Smooth muscle cell (in vitro differentiated cells): ENCODE measurements at regions not wholly inside any gene's neighbourhood (a gene's known extent, or its start where the extent isn't known, plus 50 kb on each side); places are given as distances from the start of the nearest gene placed in this dataset.
"Not testable (repeated sequence)": the region's sequence is repeated elsewhere in the genome, so short reads cannot be mapped to it uniquely, and the experiment has no call there.

ENCODE experiments used
- DNase-seq: peaks from one replicate; lab custom pipeline; 2025; ENCODE audit not compliant: unreplicated experiment; lab: John Stamatoyannopoulos, UW
- H2AFZ ChIP-seq: fragments of 200-600 bp; sonication (generic); 2 replicates; pipeline ENCODE4 v1.6.0; 2016; ENCODE audit warnings: antibody characterized with exemption, low read depth, mild to moderate bottlenecking
- H3F3A ChIP-seq: fragments of 200-600 bp; sonication (generic); 2 replicates; pipeline ENCODE4 v1.6.0; 2017; ENCODE audit warnings: antibody characterized with exemption, low read depth
- H3K27ac ChIP-seq: fragments of 200-600 bp; sonication (generic); 2 replicates; pipeline ENCODE4 v1.5.1; 2016; ENCODE audit warnings: low read depth, mild to moderate bottlenecking
- H3K27me3 ChIP-seq: fragments of 200-600 bp; sonication (generic); 2 replicates; pipeline ENCODE4 v1.6.1; 2016; ENCODE audit warnings: low read depth, mild to moderate bottlenecking
- H3K36me3 ChIP-seq: fragments of 200-600 bp; sonication (generic); 2 replicates; pipeline ENCODE4 v1.5.1; 2016; ENCODE audit warnings: low read depth
- H3K4me1 ChIP-seq: fragments of 200-600 bp; sonication (generic); 2 replicates; pipeline ENCODE4 v1.5.1; 2016; ENCODE audit warnings: low read depth
- H3K4me2 ChIP-seq: fragments of 200-600 bp; sonication (generic); 2 replicates; pipeline ENCODE4 v1.6.0; 2016; ENCODE audit warnings: mild to moderate bottlenecking
- H3K4me3 ChIP-seq: fragments of 200-600 bp; sonication (generic); 2 replicates; pipeline ENCODE4 v1.5.1; 2016; ENCODE audit warnings: mild to moderate bottlenecking
- H3K79me2 ChIP-seq: fragments of 200-600 bp; sonication (generic); 2 replicates; pipeline ENCODE4 v1.6.0; 2016; ENCODE audit warnings: low read depth, mild to moderate bottlenecking
- H3K9ac ChIP-seq: fragments of 200-600 bp; sonication (generic); 2 replicates; pipeline ENCODE4 v1.6.0; 2016; ENCODE audit warnings: low read depth
- H3K9me3 ChIP-seq: fragments of 200-600 bp; sonication (generic); replicated peaks from 2 replicates; pipeline ENCODE4 v1.5.1; 2016; ENCODE audit warnings: low read depth
- H4K20me1 ChIP-seq: fragments of 200-600 bp; sonication (generic); 2 replicates; pipeline ENCODE4 v1.6.0; 2016; ENCODE audit warnings: low read depth
- WGBS: methylation state at CpG from one replicate; pipeline ENCODE4 v1.1.7; 2016; ENCODE audit warnings: low lambda C conversion rate; 5-methylcytosine and 5-hydroxymethylcytosine counted together
- TF ChIP-seq, protein P1 (sequence below): fragments of 200-600 bp; sonication (generic); IDR thresholded peaks from 2 replicates; pipeline ENCODE4 v1.5.1; 2017; ENCODE audit warnings: borderline replicate concordance, mild to moderate bottlenecking, antibody characterized with exemption; ENCODE audit not compliant: insufficient read depth, poor library complexity, severe bottlenecking

DNA sequence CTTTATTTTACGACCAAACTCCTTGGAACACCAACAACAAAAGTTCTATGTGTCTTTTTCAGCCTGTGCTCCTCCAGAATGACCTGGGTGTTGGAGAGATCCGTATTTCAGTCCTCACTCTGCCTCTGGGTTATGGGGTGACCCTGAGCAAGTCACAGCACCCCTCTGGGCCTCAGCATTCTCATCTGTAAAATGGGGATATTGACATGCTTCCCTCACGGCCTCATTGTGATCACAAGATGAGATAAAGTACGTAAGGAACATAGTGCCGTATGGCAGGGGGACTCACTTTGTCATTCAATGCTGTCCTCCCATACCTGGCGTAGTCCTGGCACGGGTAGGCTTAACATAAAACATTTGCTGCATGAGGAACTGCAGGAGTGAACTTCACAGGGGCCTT lies 123.0 kb upstream of the HAND1 start:
- H3K9ac ChIP-seq, result no peak overlapping the region
- H3K4me2 ChIP-seq, result no peak overlapping the region
- no peaks in the 10 kb centered on the region for H3K9me3 ChIP-seq
- H3K27me3 ChIP-seq, result no peaks in the 10 kb centered on the region
- no peaks in the 10 kb centered on the region for H4K20me1 ChIP-seq
- H3K4me3 ChIP-seq, result no peak overlapping the region
- peaks cover 7% of the 10 kb centered on the region for H3K4me1 ChIP-seq
- TF ChIP-seq, protein P1, sequence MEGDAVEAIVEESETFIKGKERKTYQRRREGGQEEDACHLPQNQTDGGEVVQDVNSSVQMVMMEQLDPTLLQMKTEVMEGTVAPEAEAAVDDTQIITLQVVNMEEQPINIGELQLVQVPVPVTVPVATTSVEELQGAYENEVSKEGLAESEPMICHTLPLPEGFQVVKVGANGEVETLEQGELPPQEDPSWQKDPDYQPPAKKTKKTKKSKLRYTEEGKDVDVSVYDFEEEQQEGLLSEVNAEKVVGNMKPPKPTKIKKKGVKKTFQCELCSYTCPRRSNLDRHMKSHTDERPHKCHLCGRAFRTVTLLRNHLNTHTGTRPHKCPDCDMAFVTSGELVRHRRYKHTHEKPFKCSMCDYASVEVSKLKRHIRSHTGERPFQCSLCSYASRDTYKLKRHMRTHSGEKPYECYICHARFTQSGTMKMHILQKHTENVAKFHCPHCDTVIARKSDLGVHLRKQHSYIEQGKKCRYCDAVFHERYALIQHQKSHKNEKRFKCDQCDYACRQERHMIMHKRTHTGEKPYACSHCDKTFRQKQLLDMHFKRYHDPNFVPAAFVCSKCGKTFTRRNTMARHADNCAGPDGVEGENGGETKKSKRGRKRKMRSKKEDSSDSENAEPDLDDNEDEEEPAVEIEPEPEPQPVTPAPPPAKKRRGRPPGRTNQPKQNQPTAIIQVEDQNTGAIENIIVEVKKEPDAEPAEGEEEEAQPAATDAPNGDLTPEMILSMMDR, result no peak
- no peak overlapping the region for H3K27ac ChIP-seq
- no peaks in the 10 kb centered on the region for H3K36me3 ChIP-seq
- no peaks in the 10 kb centered on the region for H3K79me2 ChIP-seq
- 92% methylated on average over 7 of the region's 7 CpGs for WGBS
- no peak for DNase-seq
- H2AFZ ChIP-seq, result no peak overlapping the region
- peaks cover 27% of the 10 kb centered on the region for H3F3A ChIP-seq

DNA sequence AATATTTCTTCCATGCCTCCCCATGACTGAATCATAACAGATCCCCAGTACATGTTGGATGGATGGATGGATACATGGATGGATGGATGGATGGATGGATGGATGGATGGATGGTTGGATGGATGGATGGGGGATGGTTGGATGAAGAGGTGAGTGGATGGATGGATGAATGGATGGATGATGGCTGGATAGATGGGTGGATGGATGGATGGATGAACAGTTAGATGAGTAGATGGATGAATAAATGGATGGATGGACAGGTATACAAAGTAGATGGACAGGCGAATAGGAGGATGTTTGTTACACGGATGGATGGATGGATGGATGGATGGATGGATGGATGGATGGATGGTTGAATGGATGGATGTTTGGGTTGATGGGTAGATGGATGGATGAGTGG lies 120.0 kb upstream of the HAND1 start:
- Histone ChIP-seq H3K27me3 (no peaks in the 10 kb centered on the region), H3K9me3 (no peaks in the 10 kb centered on the region), H3K27ac (no peak overlapping the region), H3K36me3 (no peaks in the 10 kb centered on the region), H3F3A (peaks cover 7% of the 10 kb centered on the region), H3K4me2 (no peak overlapping the region), H2AFZ (no peak overlapping the region), H3K4me1 (peaks cover under 1% of the 10 kb centered on the region), H4K20me1 (no peaks in the 10 kb centered on the region), H3K4me3 (no peak overlapping the region), H3K9ac (no peak overlapping the region), H3K79me2 (no peaks in the 10 kb centered on the region)
- TF ChIP-seq, protein P1, result no peak
- DNase-seq, result no peak
- WGBS, result 93% methylated on average over 2 of the region's 2 CpGs

DNA sequence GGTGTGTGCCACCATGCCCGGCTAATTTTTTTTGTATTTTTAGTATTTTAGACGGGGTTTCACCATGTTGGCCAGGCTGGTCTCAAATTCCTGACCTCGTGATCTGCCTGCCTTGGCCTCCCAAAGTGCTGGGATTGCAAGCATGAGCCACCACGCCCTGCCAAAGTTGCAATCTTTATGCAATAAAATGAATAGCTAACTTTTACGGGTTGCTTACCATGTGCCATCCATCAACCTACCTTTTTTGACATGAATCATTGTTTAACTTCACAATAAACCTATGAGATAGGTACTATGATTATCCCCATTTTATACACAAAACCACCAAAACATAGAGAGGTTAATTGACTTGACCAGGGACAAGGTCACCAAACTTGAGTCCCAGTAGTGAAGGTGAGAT lies 118.8 kb upstream of the HAND1 start:
- H3K27ac ChIP-seq, DNase-seq, H3F3A ChIP-seq, H3K9ac ChIP-seq, H3K79me2 ChIP-seq, H4K20me1 ChIP-seq, H3K9me3 ChIP-seq, H2AFZ ChIP-seq, H3K4me1 ChIP-seq, H3K4me2 ChIP-seq, H3K36me3 ChIP-seq, H3K4me3 ChIP-seq, H3K27me3 ChIP-seq: not testable (repeated sequence)
- WGBS, result 91% methylated on average over 5 of the region's 5 CpGs

DNA sequence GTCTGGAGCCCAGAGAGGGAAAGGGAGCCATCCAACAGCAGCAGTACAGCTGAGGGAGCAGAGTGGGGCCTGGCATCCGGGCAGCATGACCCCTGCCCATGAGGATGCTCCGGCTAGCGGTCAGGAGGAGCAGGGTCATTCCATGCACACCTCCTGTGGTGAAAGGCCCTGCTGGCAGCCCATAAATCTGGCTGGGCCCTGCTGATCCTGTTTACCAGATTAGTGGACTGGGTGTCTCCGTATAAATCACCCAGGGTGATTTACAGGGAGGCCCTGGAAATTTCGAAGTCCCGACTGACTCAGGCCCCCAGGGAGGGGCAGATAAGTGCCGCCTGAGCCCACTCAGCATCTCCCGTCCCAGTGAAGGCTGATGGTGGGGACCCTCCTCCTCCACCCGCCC lies 117.6 kb upstream of the HAND1 start:
- no peak overlapping the region for H3K4me3 ChIP-seq
- 25% methylated on average over 9 of the region's 9 CpGs for WGBS
- no peak for DNase-seq
- H3F3A ChIP-seq, result peaks cover 6% of the 10 kb centered on the region
- no peaks in the 10 kb centered on the region for H3K27me3 ChIP-seq
- no peaks in the 10 kb centered on the region for H3K79me2 ChIP-seq
- H2AFZ ChIP-seq, result no peak overlapping the region
- H3K36me3 ChIP-seq, result no peaks in the 10 kb centered on the region
- H3K9ac ChIP-seq, result no peak overlapping the region
- no peaks in the 10 kb centered on the region for H3K9me3 ChIP-seq
- H3K27ac ChIP-seq, result no peak overlapping the region
- TF ChIP-seq, protein P1, result no peak
- H3K4me2 ChIP-seq, result no peak overlapping the region
- H4K20me1 ChIP-seq, result no peaks in the 10 kb centered on the region
- peaks cover 4% of the 10 kb centered on the region for H3K4me1 ChIP-seq
